Fibroblast of the aortic adventitia (primary cell): ENCODE measurements at regions not wholly inside any gene's neighbourhood (a gene's known extent, or its start where the extent isn't known, plus 50 kb on each side); places are given as distances from the start of the nearest gene placed in this dataset.

Experiments used
- DNase-seq: peaks from one replicate; pipeline ENCODE4 v3.0.0-alpha.2; 2010; ENCODE audit warnings: low read depth
- H3K4me3 ChIP-seq: 2 replicates; pipeline ENCODE4 v1.5.1; 2011; ENCODE audit warnings: low read depth, mild to moderate bottlenecking, control low read depth, low read length, moderate library complexity
- TF ChIP-seq, protein P1 (sequence below): IDR thresholded peaks from 2 replicates; pipeline ENCODE4 v1.5.1; 2011; ENCODE audit warnings: mild to moderate bottlenecking, low read length, control low read depth, inconsistent platforms; ENCODE audit not compliant: insufficient read depth

- TF ChIP-seq, protein P1, sequence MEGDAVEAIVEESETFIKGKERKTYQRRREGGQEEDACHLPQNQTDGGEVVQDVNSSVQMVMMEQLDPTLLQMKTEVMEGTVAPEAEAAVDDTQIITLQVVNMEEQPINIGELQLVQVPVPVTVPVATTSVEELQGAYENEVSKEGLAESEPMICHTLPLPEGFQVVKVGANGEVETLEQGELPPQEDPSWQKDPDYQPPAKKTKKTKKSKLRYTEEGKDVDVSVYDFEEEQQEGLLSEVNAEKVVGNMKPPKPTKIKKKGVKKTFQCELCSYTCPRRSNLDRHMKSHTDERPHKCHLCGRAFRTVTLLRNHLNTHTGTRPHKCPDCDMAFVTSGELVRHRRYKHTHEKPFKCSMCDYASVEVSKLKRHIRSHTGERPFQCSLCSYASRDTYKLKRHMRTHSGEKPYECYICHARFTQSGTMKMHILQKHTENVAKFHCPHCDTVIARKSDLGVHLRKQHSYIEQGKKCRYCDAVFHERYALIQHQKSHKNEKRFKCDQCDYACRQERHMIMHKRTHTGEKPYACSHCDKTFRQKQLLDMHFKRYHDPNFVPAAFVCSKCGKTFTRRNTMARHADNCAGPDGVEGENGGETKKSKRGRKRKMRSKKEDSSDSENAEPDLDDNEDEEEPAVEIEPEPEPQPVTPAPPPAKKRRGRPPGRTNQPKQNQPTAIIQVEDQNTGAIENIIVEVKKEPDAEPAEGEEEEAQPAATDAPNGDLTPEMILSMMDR = no peak
- no peak overlapping the region for H3K4me3 ChIP-seq
- no peak for DNase-seq
Observed at GRCh38 chr16:5838725-5839124, 741.1 kb upstream of the EEF2KMT start.

DNA sequence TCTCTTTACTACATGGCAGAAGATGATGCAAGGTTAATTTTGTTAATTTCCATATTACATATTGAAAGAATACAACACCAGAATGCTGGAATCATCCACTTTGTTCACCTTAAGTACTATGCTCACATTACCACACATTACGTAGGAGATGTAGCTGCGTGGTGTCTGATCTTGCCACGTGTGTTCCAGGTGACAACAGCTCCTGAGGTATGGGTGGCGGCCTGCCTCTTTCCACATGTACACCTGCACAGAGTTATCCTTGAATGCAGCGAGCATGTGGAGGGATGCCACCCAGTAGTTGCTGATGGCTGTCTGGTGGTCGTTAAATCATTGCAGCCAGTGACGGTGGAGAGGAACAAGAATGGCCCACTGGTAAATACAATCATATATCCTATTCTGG lies 740.5 kb upstream of the EEF2KMT start:
- no peak for DNase-seq
- TF ChIP-seq, protein P1 = no peak

DNA sequence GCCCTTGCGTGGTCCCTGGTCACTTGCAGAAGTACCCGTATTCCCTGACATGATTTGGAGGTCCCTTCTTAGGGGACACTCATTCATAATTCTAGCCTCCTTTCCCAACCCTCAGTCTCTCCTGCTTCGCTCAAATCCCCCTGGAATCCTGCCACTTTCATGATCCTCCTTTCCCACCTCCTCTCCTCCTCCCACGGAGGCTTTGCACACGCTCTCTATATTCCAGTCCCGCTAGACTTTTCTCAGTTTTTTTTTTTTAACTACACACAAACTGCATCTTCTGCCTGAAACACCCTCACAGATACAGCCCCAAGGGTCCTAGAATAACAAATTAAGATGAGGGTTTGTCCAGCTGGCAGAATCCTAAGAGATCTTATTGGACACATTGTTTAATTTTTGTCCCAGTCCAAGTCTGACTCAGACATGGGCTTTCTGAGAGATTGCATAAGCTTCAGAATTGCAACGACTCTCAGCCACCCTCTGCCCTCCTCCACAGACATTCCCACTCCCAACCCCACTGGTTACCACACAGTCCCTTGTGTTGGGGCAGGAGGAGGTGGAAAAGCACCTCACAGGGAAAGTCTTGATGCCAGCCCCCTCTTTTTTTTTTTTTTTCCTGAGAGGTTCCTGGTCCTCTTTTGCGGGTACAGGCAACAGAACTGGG lies 739.5 kb upstream of the EEF2KMT start:
- TF ChIP-seq, protein P1 = no peak
- no peak for DNase-seq
- H3K4me3 ChIP-seq = no peak overlapping the region

More for the DNA sequence above, 740.5 kb upstream of the EEF2KMT start:
- H3K4me3 ChIP-seq = no peak overlapping the region

- no peak overlapping the region for H3K4me3 ChIP-seq
- TF ChIP-seq, protein P1 = no peak
- DNase-seq = no peak
Observed at GRCh38 chr16:5835876-5836275, 738.3 kb upstream of the EEF2KMT start.

DNA sequence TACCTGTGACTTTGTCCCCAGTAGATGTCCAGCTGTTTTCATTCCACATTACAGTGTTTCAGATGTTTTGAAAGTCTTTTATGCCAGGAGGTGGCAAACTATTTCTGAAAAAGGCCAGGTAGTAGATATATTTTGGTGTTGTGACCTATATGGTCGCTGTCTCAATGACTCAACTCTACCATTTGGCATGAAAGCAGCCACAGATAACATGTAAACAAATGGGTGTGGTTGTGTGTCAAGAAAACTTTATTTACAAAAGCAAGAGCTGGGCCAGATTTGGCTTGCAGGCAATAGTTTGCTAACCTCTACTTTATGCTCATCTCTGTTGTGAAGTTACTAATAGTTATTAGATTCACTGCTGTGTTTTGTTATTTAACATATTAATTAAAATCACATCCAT lies 728.7 kb upstream of the EEF2KMT start:
- TF ChIP-seq, protein P1 = no peak
- no peak for DNase-seq
- no peak overlapping the region for H3K4me3 ChIP-seq

DNA sequence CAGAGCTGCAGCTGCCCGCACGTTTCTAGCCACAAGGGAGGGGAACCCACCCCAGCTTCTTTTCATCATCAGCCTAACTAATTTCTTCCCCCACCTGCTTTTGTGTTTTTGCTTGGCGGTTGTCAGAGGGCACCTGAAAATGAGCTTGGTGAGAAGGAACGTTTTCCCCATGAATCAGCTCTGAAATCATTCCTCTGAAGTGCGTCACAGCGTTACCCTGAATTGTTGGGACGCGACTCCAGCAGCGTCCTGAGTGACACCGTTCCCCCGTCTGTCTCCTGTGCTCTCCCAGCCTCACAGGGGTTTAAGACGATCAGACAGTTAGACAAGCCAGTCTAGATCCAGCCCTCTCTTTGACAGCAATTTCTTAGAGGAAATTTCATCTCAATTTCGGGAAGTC lies 722.9 kb upstream of the EEF2KMT start:
- no peak overlapping the region for H3K4me3 ChIP-seq
- TF ChIP-seq, protein P1 = no peak
- DNase-seq = no peak
